ENCODE measurements at regions not wholly inside any gene's neighbourhood (a gene's known extent, or its start where the extent isn't known, plus 50 kb on each side); places are given as distances from the start of the nearest gene placed in this dataset.
"Not testable (repeated sequence)": the region's sequence is repeated elsewhere in the genome, so short reads cannot be mapped to it uniquely, and the experiment has no call there.

GRCh38 chr21:13514308-13514707 lies 95.3 kb upstream of the POTED start:
- H3K4me3 Mint-ChIP-seq; H3K36me3 Mint-ChIP-seq; H3K4me1 Mint-ChIP-seq; H3K27me3 Mint-ChIP-seq; DNase-seq; H3K27ac Mint-ChIP-seq; ATAC-seq (ENCODE audit: low read depth in 2 of 2): not testable (repeated sequence)
- peaks cover 4 to 12% (median 8%) of the 10 kb centered on the region in 7 donors for H3K9me3 Mint-ChIP-seq

GRCh38 chr21:13515980-13516379 lies 93.6 kb upstream of the POTED start:
- ATAC-seq (ENCODE audit: low read depth in 2 of 2); H3K36me3 Mint-ChIP-seq; DNase-seq; H3K27ac Mint-ChIP-seq; H3K4me1 Mint-ChIP-seq; H3K27me3 Mint-ChIP-seq: not testable (repeated sequence)
- peaks cover 4 to 12% (median 8%) of the 10 kb centered on the region in 7 donors for H3K9me3 Mint-ChIP-seq
- peak overlapping the region in 1 of 8 donors; percentile 15 for H3K4me3 Mint-ChIP-seq

- H3K27ac Mint-ChIP-seq; H3K36me3 Mint-ChIP-seq; ATAC-seq (ENCODE audit: low read depth in 2 of 2); H3K4me1 Mint-ChIP-seq; H3K4me3 Mint-ChIP-seq; H3K27me3 Mint-ChIP-seq; DNase-seq: not testable (repeated sequence)
- peaks cover 4 to 12% (median 8%) of the 10 kb centered on the region in 7 donors for H3K9me3 Mint-ChIP-seq
Measured at GRCh38 chr21:13519971-13520370, 89.6 kb upstream of the POTED start.

DNA sequence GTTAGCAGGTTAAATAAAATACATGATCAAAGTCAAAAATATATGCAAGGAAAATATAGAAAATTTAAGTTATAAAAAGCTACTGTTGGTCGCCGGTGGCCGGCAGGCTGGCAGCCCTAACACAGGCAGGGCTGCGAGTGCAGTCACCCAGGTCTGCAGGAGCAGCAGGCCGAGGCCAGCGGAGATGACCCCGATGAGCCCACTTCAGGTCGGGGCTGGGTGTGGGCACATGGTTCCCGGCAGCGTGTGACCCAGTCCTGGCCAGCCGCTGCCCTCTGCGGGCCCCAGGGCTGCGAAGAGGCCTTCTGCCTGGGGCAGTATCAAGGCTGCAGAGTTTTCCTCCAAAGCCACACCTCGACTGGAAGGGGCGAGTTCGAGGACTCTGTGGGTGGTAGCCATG lies 84.6 kb upstream of the POTED start:
- H3K27me3 Mint-ChIP-seq; H3K27ac Mint-ChIP-seq; H3K36me3 Mint-ChIP-seq; ATAC-seq (ENCODE audit: low read depth in 2 of 2); H3K4me1 Mint-ChIP-seq; H3K9me3 Mint-ChIP-seq; H3K4me3 Mint-ChIP-seq; DNase-seq: not testable (repeated sequence)

DNA sequence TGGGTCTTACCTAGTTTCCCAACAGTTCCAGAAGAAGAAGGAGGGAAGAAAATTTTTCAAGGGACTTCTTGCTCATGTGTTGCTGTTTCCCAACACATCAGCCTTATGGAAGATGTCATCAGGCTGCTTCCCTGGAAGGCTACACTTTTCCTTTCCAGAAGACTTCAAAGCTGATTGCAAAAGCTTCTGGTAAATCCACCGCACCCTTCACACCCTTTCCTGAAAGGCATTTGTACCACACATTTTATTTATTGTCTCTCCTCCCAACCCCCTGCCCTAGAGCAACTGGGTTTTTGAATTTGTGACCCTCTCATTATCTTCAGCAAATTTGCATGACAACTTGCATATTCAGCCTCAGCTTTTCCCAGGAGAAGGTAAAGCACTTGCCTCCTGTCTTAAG lies 80.5 kb upstream of the POTED start:
- not testable (repeated sequence) for H3K4me3 Mint-ChIP-seq; DNase-seq; H3K36me3 Mint-ChIP-seq; H3K9me3 Mint-ChIP-seq; H3K27me3 Mint-ChIP-seq; H3K27ac Mint-ChIP-seq; H3K4me1 Mint-ChIP-seq; ATAC-seq (ENCODE audit: low read depth in 2 of 2)

- not testable (repeated sequence) for H3K36me3 Mint-ChIP-seq; H3K27ac Mint-ChIP-seq; H3K27me3 Mint-ChIP-seq; H3K9me3 Mint-ChIP-seq; DNase-seq; H3K4me3 Mint-ChIP-seq; H3K4me1 Mint-ChIP-seq; ATAC-seq (ENCODE audit: low read depth in 2 of 2)
Measured at GRCh38 chr21:13529674-13530073, 79.9 kb upstream of the POTED start.

- not testable (repeated sequence) for H3K4me1 Mint-ChIP-seq; H3K27ac Mint-ChIP-seq; H3K27me3 Mint-ChIP-seq; DNase-seq; H3K36me3 Mint-ChIP-seq; H3K4me3 Mint-ChIP-seq; H3K9me3 Mint-ChIP-seq; ATAC-seq (ENCODE audit: low read depth in 2 of 2)
Measured at GRCh38 chr21:13530697-13531096, 78.9 kb upstream of the POTED start.

DNA sequence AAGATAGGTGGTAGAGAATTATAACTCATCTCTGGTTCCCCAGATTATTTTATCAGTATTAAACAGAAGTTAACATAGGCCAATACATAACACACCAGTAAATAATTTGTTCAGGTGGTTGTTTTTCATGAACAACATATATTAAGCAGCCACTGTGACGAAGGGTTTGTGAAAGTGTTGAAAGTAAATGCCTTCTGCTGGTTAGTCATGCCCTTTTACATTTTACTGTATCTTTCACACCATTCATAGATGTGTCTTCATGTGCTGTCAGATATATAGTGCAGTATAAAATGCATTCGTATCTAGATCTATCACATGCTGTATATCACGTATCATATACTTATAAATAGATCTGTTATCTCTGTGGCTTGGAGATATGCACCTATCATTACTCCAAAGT lies 66.1 kb upstream of the POTED start:
- not testable (repeated sequence) for H3K27me3 Mint-ChIP-seq; H3K9me3 Mint-ChIP-seq; H3K4me3 Mint-ChIP-seq; H3K4me1 Mint-ChIP-seq; ATAC-seq (ENCODE audit: low read depth in 2 of 2); DNase-seq; H3K27ac Mint-ChIP-seq; H3K36me3 Mint-ChIP-seq

- H3K9me3 Mint-ChIP-seq; H3K27me3 Mint-ChIP-seq; H3K27ac Mint-ChIP-seq; H3K36me3 Mint-ChIP-seq; H3K4me1 Mint-ChIP-seq; H3K4me3 Mint-ChIP-seq; DNase-seq; ATAC-seq (ENCODE audit: low read depth in 2 of 2): not testable (repeated sequence)
Measured at GRCh38 chr21:13545525-13545924, 64.1 kb upstream of the POTED start.
